GM21723 (cell line): ENCODE measurements at regions not wholly inside any gene's neighbourhood (a gene's known extent, or its start where the extent isn't known, plus 50 kb on each side); places are given as distances from the start of the nearest gene placed in this dataset.
"Not testable (repeated sequence)": the region's sequence is repeated elsewhere in the genome, so short reads cannot be mapped to it uniquely, and the experiment has no call there.

Experiments used
- ATAC-seq: cut with Tn5 transposase; IDR thresholded peaks from one replicate; pipeline ENCODE4 v1.9.1; 2021; ENCODE audit warnings: mild to moderate bottlenecking, moderate library complexity; ENCODE audit not compliant: unreplicated experiment

GRCh38 chr4:60721685-60722084 lies 478.4 kb upstream of the ADGRL3 start:
- no peak for ATAC-seq

- no peak for ATAC-seq
Observed at GRCh38 chr4:60723796-60724195, 476.3 kb upstream of the ADGRL3 start.

- no peak for ATAC-seq
Observed at GRCh38 chr4:60724623-60725022, 475.5 kb upstream of the ADGRL3 start.

GRCh38 chr4:60726779-60727178 lies 473.3 kb upstream of the ADGRL3 start:
- ATAC-seq: no peak

GRCh38 chr4:60729194-60729593 lies 470.9 kb upstream of the ADGRL3 start:
- no peak for ATAC-seq

DNA sequence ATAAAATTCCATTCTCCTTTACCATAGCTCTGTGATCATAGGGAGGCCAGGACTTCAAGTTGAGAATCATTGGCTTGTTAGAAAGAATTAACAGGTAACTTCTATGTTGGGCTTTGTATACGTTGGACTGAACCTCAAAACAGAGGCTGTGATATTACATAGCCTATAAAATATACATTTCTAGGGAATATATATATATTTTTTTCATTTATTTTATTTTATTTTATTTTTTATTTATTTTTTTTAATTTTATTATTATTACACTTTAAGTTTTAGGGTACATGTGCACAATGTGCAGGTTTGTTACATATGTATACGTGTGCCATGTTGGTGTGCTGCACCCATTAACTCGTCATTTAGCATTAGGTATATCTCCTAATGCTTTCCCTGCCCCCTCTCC lies 470.4 kb upstream of the ADGRL3 start:
- ATAC-seq: not testable (repeated sequence)

GRCh38 chr4:60737858-60738257 lies 462.3 kb upstream of the ADGRL3 start:
- ATAC-seq: no peak

GRCh38 chr4:60743654-60744053 lies 456.5 kb upstream of the ADGRL3 start:
- ATAC-seq: no peak

- ATAC-seq: no peak
Observed at GRCh38 chr4:60744767-60745166, 455.4 kb upstream of the ADGRL3 start.

DNA sequence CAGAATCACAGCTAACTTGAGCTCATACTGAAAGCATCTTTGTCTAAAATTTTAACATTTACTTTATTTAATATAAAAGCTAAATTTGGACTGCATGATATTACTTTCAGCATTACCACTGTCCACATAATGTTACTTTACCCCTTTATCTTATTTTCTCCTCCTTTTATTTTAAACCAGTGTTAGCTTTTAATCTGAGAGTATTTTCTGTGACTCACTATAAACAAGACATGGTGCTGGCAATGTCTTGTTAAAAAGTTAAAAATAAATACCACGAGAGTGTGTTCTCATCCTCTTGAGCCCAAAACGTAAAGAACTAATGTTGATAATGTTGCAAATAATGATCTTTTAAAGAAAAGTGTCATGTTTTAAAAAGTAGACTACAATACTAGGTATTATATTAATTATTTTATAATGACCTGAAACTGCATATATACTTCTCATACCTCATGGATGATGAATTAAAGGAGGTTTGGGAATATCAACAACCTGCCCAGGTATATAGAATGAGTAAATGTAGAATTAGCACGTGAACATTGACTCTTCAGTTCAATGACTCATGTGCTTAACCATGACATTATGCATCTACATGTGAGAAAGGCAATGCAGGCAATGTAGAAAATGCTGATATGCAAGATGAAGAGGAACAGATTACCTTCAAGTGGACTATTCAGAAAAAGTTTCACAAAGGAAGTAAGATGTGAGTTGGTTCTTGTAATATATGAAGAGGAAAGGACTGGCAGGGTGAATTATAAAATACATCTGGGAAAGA lies 454.1 kb upstream of the ADGRL3 start:
- ATAC-seq: no peak

DNA sequence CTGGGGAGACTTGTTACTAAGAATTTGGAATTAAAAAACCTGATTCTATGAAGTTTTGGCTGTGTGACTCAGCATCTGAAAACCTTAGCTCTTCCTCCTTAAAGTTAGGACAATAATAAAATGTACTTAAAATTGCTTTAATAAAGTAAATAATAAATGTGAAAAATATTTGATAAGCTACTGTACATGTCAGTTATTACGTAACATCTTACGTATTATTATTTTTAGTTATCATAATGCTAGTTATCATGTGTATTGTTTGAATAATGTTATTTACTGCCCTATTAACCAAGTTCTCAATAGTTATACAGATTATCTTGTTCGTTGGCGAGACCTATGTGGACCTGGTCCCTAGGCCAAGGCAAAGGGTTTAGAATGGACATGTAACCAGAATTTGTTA lies 449.2 kb upstream of the ADGRL3 start:
- no peak for ATAC-seq

DNA sequence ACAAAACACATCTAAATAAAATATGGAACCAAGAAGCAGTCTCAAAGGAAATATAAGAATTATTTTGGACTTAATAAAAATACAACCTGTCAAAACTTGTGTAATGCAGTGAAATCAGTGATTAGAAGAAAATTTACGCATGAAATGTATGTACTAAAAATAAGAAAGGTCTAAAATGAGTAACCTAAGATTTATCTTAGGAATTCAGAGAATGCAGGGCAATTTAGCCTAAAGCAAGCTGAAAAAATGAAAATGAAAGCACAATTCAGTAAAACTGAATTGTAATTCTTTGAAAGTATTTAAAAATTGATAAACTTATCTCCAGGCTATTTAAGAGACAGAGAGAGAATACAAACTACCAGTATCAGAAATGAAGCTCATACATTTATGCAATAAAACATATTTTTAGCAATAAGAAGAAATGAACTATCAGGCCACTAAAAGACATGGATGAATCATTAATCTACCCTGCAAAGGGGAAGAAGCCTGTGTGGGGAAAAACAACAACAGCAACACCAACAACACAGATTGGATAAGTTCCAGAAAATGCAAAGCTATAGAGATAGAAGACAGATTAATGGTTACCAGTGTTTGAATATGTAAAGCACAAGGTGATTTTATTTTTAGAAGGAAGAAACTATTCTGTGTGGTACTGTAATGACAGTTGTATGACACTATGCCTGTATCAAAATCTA lies 442.0 kb upstream of the ADGRL3 start:
- no peak for ATAC-seq

DNA sequence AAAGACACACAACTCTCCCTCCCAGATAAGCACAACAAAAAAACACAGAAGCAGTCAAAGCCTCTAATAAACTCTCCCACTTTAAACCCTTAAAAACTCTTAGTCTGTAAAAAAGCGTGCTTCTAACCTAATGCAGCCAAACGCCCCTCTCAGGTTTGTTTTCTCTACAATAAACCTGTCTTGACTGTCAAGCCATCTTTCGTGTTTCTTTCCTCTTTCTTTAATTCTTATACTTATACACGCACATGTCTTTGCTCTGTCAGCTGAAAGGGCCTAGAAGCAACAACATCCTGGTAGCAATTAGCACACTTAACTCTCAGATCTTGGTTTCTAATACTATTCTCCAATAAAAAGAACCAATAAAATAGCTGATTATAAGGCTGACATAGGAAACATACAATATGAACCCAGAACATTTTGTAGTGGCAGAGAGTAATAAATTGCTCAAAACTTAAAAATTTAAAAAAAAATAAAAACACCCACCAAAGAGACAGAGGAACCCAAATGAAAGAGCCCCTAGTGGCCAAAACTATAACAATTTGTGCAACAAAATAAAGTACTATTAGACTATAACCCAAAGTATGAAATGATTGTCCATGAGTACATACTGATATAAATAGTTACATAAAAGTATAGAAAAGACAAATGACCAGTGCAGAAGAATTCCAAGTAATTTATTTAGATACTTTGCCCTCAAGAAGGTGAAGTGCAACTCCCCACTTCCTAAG lies 440.4 kb upstream of the ADGRL3 start:
- no peak for ATAC-seq

GRCh38 chr4:60780874-60781273 lies 419.3 kb upstream of the ADGRL3 start:
- ATAC-seq: no peak

DNA sequence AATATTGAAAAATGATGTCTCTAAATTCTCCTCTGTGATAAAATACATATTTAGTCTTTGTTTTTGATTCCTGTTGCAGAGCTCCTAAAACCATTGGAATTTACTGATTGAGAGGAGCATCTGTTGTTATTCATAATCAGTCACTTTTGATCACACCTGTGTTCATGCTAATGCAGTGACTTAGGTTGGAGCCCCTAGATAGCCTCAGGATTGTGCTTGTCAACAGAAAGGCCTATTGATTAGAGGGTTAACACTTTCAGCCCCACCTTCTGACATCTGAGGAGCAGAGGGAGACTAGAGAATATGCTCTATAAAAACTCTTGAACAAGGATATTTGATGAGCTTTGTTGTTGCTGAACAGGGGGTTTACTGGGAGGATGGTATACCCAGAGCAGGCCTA lies 409.5 kb upstream of the ADGRL3 start:
- no peak for ATAC-seq

DNA sequence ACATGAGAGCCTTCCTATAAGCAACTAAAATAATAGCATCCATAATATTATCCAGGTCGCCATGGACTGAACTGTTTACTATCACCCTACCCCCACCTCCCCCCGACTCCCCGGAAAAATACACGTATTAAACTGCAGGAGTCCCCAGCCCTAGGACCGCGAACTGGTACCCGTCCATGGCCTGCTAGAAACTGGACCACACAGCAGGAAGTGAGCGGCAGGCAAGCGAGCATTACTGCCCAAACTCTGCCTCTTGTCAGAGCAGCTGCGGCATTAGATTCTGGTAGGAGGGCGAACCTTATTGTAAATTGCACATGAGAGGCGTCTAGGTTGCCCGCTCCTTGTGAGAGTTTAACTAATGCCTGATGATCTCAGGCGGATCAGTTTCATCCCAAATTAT lies 405.8 kb upstream of the ADGRL3 start:
- no peak for ATAC-seq

DNA sequence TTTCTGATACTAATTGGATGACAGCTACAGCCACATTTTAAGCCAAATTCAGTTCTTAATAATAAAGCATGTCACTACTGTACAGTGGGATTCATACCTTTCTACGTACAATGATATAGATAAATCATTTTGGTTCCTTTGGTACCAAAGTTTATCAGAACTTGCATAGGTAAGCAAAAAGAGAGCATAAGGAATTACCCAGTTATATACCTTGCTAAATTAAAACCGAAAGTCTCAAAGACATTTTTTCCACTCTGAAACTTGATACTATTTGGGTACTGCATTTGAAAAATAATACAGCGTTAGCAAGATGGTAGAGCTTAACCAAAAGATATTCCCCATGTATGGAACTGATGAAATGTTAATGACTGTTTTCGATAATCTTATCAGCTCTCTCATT lies 400.9 kb upstream of the ADGRL3 start:
- no peak for ATAC-seq

DNA sequence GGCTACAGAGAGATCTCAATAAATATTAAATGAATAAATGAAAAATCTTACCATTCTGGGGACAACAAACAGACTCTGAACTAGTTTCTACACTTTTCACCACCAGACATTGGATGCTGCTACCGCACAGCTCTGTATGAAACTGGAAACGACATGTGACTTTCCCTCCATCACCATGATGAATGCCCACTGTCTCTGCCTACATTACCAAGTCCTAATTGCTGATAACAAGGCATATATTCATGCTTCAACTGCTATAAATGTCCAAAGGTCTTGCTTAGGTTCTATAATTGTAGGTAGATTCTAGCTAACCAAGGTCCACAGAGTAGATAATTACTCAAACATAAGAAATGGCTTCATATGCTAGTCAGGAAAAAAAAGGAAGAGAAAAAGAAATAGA lies 399.4 kb upstream of the ADGRL3 start:
- ATAC-seq: no peak

DNA sequence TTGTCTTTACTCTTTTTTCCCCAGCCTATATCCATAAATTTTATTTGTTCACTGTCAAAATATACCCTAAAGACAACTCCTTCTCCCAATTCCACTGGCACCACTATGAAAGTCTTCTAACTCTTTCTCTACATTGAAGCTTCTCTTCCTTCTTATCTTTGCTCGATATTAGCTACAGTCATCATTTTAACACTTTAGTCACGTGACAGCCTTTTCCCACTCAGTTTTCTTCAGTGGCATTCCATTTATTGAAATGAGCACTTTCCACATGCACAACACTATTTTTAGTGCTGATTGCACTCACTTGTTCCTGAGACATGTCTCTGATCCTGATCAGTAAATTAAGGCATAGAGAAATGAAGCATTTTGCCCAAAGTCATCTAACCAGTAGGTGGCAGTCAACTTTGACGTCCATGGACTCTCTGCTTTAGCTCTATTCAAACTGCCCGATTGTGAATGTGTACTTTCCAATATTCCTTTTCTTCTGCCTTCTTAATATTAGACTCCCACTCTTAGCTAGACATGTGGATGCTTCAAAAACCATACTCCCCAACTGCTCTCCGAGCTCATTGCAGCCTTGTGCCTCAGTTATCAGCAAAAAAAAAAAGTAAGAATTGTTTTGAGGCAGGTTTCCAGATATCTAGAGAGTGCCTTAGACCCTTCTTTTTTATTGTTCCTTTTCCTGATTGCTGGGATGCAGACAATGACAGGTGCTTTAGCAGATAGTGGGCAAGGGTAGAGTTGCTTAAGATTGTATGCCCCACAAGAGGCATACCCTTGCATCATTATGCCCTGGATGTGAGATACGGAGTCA lies 394.4 kb upstream of the ADGRL3 start:
- ATAC-seq: no peak

GRCh38 chr4:60808726-60809485 lies 391.2 kb upstream of the ADGRL3 start:
- ATAC-seq: no peak

DNA sequence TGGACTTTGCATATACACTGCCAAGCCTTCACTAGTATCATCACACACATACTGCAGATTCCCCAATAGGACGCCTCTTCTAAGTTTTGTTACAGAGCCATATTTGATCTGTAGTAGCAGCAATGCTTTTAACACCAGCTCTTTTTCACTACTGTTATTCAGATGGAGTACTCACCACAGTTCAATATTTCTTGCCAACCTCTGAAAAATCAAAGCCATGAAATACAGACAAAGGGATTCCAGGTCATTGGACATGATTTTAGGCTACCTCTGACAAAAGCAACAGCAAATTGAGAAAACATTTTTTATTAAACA lies 390.7 kb upstream of the ADGRL3 start:
- ATAC-seq: no peak
